Hepatocyte (in vitro differentiated cells): ENCODE measurements at regions not wholly inside any gene's neighbourhood (a gene's known extent, or its start where the extent isn't known, plus 50 kb on each side); places are given as distances from the start of the nearest gene placed in this dataset.
A peak's percentile ranks its signal among the peaks of the same experiment; 100 is the strongest.

ENCODE experiments used
- DNase-seq: peaks from one replicate; pipeline ENCODE4 v3.0.0-alpha.2; 2016; ENCODE audit warnings: low spot score
- H2AFZ ChIP-seq: fragments of 200-600 bp; sonication (generic); 2 replicates; pipeline ENCODE4 v1.6.0; 2016; ENCODE audit warnings: antibody characterized with exemption, mild to moderate bottlenecking
- H3K27ac ChIP-seq: fragments of 200-600 bp; sonication (generic); 2 replicates; pipeline ENCODE4 v1.5.1; 2016; ENCODE audit warnings: mild to moderate bottlenecking
- H3K27me3 ChIP-seq: fragments of 200-600 bp; sonication (generic); 2 replicates; pipeline ENCODE4 v1.6.1; 2016
- H3K36me3 ChIP-seq: fragments of 200-600 bp; sonication (generic); replicated peaks from 2 replicates; pipeline ENCODE4 v1.5.1; 2016; ENCODE audit warnings: low read depth; ENCODE audit not compliant: insufficient read depth
- H3K4me1 ChIP-seq: fragments of 200-600 bp; sonication (generic); 2 replicates; pipeline ENCODE4 v1.5.1; 2016; ENCODE audit warnings: mild to moderate bottlenecking, moderate library complexity; ENCODE audit not compliant: insufficient read depth
- H3K4me2 ChIP-seq: fragments of 200-600 bp; sonication (generic); 2 replicates; pipeline ENCODE4 v1.6.0; 2016
- H3K4me3 ChIP-seq: fragments of 200-600 bp; sonication (generic); 2 replicates; pipeline ENCODE4 v1.5.1; 2016; ENCODE audit warnings: mild to moderate bottlenecking
- H3K79me2 ChIP-seq: fragments of 200-600 bp; sonication (generic); 2 replicates; pipeline ENCODE4 v1.6.0; 2017; ENCODE audit warnings: mild to moderate bottlenecking
- H3K9me2 ChIP-seq: fragments of 200-600 bp; sonication (generic); replicated peaks from 2 replicates; pipeline ENCODE4 v1.6.0; 2017; ENCODE audit warnings: mild to moderate bottlenecking; ENCODE audit not compliant: insufficient read depth
- H3K9me3 ChIP-seq: fragments of 200-600 bp; sonication (generic); 2 replicates; pipeline ENCODE4 v1.5.1; 2016; ENCODE audit warnings: low read depth, mild to moderate bottlenecking
- H4K20me1 ChIP-seq: fragments of 200-600 bp; sonication (generic); 2 replicates; pipeline ENCODE4 v1.6.0; 2016; ENCODE audit warnings: mild to moderate bottlenecking; ENCODE audit not compliant: insufficient read depth, poor library complexity, severe bottlenecking
- EZH2 ChIP-seq: fragments of 200-600 bp; sonication (generic); IDR thresholded peaks from 2 replicates; pipeline ENCODE4 v1.6.1; 2016; ENCODE audit warnings: antibody characterized with exemption, mild to moderate bottlenecking, borderline replicate concordance
- EZH2phosphoT487 ChIP-seq: fragments of 200-600 bp; sonication (generic); IDR thresholded peaks from one replicate; pipeline ENCODE4 v1.6.1; 2018; ENCODE audit warnings: antibody characterized with exemption, mild to moderate bottlenecking, low read depth, moderate library complexity; ENCODE audit not compliant: unreplicated experiment, severe bottlenecking
- WGBS: methylation state at CpG from one replicate; pipeline ENCODE4 v1.1.6; 2016; ENCODE audit warnings: low lambda C conversion rate; ENCODE audit errors: missing lambda C conversion rate; 5-methylcytosine and 5-hydroxymethylcytosine counted together
- TF ChIP-seq, protein P1 (sequence below): fragments of 200-600 bp; sonication (generic); IDR thresholded peaks from 2 replicates; pipeline ENCODE4 v1.5.1; 2016; ENCODE audit warnings: antibody characterized with exemption, mild to moderate bottlenecking; ENCODE audit not compliant: poor library complexity

DNA sequence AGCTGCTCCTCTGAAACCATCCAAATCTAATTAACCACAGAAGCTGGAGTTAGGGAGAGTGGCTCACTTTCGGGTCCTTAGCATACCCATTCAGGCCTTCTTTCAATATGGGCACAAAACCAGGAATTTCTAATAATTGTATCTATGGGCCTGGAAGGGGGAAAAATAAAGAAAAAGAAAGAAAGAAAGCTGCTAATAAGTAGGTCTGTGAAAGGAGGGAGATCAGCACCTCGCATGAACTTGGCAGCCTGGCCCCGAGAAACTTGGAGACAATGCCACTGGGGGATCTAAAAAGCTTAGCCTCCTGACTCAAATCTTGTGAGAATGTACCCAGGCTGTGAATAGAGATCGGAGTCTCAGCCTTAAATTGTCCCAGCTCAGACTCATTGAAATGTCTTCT lies 252.1 kb upstream of the SLC14A2 start:
- Histone ChIP-seq H3K36me3 (no peaks in the 10 kb centered on the region), H2AFZ (no peak overlapping the region), H3K9me3 (no peaks in the 10 kb centered on the region), H3K27me3 (no peaks in the 10 kb centered on the region), H3K4me1 (peaks cover 32% of the 10 kb centered on the region), H3K27ac (no peak overlapping the region), H4K20me1 (no peaks in the 10 kb centered on the region), H3K79me2 (no peaks in the 10 kb centered on the region), H3K4me2 (no peak overlapping the region), H3K4me3 (no peak overlapping the region), H3K9me2 (no peaks in the 10 kb centered on the region)
- TF ChIP-seq, protein P1, sequence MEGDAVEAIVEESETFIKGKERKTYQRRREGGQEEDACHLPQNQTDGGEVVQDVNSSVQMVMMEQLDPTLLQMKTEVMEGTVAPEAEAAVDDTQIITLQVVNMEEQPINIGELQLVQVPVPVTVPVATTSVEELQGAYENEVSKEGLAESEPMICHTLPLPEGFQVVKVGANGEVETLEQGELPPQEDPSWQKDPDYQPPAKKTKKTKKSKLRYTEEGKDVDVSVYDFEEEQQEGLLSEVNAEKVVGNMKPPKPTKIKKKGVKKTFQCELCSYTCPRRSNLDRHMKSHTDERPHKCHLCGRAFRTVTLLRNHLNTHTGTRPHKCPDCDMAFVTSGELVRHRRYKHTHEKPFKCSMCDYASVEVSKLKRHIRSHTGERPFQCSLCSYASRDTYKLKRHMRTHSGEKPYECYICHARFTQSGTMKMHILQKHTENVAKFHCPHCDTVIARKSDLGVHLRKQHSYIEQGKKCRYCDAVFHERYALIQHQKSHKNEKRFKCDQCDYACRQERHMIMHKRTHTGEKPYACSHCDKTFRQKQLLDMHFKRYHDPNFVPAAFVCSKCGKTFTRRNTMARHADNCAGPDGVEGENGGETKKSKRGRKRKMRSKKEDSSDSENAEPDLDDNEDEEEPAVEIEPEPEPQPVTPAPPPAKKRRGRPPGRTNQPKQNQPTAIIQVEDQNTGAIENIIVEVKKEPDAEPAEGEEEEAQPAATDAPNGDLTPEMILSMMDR = no peak
- no peak for TF ChIP-seq EZH2phosphoT487
- TF ChIP-seq EZH2 = no peak
- WGBS = 94% methylated on average over 4 of the region's 4 CpGs
- no peak for DNase-seq

DNA sequence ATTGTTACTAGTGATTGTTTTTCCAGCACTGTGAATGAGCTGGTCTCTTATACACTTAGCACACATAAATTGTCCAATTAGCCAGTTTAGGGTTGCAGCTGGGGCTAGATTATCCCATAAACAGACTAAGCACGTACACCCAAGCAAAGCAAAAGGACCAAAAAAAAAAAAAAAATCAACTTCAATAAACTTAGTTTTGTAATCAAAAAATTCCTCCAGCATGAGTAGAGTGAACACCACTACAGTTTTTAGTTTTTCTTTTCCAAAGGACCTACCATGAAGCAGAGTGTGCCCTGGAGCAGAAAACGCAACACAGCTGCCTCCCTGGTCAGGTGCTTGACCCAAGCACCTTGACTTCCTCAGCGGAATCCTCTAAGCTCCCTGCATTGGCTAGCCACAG lies 249.4 kb upstream of the SLC14A2 start:
- no peak for TF ChIP-seq EZH2phosphoT487
- TF ChIP-seq EZH2 = no peak
- TF ChIP-seq, protein P1 = no peak
- no peak for DNase-seq
- 91% methylated on average over 3 of the region's 3 CpGs for WGBS
- Histone ChIP-seq H3K27ac (no peak overlapping the region), H3K9me2 (no peaks in the 10 kb centered on the region), H3K27me3 (no peaks in the 10 kb centered on the region), H3K79me2 (no peaks in the 10 kb centered on the region), H3K4me1 (peaks cover 17% of the 10 kb centered on the region), H2AFZ (no peak overlapping the region), H3K9me3 (no peaks in the 10 kb centered on the region), H3K36me3 (no peaks in the 10 kb centered on the region), H4K20me1 (no peaks in the 10 kb centered on the region), H3K4me3 (no peak overlapping the region), H3K4me2 (no peak overlapping the region)

DNA sequence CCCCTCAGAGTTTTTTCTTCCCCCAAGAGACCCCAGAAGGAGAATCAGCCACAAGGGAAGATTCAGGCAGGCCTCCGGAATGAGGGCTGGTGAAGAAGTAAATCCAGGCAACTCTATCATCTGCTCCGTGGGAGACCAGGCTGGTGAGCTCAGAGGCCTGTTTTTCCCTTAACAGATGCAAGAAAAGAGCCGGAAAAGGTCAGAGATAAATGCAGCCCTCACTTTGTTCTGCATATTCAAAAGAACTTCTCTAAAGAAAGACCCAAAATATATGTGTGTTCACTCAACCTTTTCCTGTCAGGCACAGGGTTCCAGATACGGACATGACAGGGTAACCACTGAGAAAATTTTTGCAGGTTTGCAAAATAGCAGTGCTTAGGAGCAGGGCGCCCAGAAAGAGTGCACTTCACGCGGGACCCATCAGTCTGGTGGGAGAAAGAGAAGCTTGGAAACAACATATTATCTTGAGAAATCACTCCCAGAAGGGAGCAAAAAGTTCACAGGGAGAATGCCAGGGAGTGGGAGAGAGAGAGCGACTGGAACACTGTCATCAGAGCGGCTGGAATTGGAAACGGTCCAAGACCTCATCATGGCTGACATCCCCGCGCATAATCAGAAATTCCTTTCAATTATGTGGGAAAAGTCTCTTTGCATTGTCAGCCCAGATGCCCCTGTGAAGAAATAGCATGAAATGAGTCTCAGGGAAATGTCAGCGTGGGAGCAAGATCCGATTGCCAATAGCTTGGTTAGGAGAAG lies 244.8 kb upstream of the SLC14A2 start:
- no peaks in the 10 kb centered on the region for H3K9me3 ChIP-seq
- 67% methylated on average over 14 of the region's 14 CpGs for WGBS

More for the DNA sequence above, 244.8 kb upstream of the SLC14A2 start:
- Histone ChIP-seq H3K9me2 (no peaks in the 10 kb centered on the region), H3K27me3 (no peaks in the 10 kb centered on the region), H3K27ac (peak overlapping the region; percentile 60), H3K4me1 (peaks cover 30% of the 10 kb centered on the region), H2AFZ (no peak overlapping the region), H3K36me3 (no peaks in the 10 kb centered on the region), H4K20me1 (no peaks in the 10 kb centered on the region), H3K4me3 (no peak overlapping the region), H3K4me2 (no peak overlapping the region), H3K79me2 (no peaks in the 10 kb centered on the region)
- TF ChIP-seq EZH2phosphoT487 (no peak), EZH2 (no peak)
- TF ChIP-seq, protein P1 = no peak
- DNase-seq = no peak
